ENCODE measurements at regions not wholly inside any gene's neighbourhood (a gene's known extent, or its start where the extent isn't known, plus 50 kb on each side); places are given as distances from the start of the nearest gene placed in this dataset.

DNA sequence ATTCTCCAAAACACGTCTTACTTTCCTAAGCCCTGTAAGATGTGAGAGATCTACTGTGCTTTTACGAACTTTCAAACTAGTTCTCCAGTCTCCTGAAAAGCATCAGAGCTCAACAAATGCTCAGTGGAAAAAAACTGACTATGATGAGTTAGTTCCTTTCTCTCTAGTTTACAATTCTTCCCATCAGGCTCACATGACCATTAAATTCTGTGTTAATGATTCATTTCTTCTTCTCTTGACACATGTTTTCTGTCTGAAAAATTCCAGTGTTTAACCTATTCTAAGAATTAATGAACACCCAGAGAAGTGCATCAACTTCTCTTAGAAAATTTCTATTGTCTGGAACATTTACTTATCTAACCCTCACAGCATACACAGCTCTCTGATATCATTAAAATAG lies 844.3 kb downstream of the SI start:
- TF ChIP-seq, protein P1, sequence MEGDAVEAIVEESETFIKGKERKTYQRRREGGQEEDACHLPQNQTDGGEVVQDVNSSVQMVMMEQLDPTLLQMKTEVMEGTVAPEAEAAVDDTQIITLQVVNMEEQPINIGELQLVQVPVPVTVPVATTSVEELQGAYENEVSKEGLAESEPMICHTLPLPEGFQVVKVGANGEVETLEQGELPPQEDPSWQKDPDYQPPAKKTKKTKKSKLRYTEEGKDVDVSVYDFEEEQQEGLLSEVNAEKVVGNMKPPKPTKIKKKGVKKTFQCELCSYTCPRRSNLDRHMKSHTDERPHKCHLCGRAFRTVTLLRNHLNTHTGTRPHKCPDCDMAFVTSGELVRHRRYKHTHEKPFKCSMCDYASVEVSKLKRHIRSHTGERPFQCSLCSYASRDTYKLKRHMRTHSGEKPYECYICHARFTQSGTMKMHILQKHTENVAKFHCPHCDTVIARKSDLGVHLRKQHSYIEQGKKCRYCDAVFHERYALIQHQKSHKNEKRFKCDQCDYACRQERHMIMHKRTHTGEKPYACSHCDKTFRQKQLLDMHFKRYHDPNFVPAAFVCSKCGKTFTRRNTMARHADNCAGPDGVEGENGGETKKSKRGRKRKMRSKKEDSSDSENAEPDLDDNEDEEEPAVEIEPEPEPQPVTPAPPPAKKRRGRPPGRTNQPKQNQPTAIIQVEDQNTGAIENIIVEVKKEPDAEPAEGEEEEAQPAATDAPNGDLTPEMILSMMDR (IDR thresholded peaks at IDR 0.05): no peak

DNA sequence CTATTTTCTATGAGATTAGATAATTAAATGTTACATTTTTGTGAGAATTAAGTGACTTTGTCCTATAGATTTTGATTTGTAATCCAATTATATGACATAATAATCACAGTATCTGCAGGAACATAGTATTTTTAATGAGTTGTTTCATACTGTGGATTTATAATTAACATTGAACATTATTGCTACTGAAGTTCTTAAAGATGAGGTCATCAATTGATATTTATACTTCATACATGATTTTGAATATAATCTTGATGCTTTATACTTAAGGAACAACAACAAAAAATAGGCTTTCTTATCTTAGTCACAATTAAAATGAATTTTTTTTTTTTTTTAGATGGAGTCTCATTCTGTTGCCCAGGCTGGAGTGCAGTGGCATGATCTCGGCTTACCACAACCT lies 846.6 kb downstream of the SI start:
- TF ChIP-seq, protein P1 (IDR thresholded peaks at IDR 0.05): no peak

DNA sequence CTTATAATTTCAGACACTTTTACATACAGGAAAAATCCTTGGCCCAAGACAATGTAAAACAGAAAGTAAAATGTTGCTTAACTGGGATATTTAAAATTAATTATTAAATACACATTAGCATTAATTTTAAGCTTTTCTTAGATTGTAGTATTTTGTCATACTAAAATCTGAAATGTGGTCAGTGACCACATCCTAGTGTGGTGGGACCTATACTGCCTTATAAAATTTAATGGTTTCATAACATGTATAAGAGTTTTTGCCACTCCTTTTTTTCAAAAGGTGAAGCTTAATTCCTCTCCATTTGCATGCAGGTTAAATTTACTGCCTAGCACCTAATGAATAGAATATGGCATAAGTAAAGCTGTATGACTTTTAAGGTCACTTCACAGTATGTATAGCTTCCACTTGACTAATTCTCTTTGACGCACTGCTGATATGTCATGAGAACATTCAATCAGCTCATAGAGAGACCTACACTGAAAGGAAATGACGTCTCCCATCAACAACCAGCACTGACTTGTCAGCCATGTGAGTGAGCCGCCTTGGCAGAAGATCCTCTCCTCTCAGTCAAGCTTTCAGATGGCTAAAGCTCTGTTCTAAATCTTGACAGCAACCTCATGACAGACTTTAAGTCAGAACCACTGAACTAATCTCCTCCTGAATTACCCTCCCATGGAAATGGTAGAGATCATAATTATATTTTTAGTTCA lies 847.8 kb downstream of the SI start:
- TF ChIP-seq, protein P1 (IDR thresholded peaks at IDR 0.05): no peak

DNA sequence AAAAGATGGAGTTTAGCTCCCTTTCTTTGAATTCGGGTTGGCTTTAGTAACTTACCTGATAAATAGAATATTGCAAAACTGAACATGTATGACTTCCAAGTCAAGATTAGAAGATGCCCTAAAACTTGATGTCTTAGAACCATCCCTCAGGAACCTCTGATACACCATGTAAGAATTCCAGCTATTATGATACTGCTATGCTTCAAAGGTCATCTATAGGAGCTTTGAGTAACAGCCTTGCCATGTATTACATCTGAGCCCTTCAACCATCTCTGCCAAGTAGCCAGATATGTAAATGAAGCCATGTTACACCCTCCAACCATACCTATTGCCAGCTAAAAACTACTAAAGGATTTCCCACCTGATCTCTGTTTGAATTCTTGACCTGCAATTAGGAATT lies 854.2 kb downstream of the SI start:
- TF ChIP-seq, protein P1 (IDR thresholded peaks at IDR 0.05): no peak

DNA sequence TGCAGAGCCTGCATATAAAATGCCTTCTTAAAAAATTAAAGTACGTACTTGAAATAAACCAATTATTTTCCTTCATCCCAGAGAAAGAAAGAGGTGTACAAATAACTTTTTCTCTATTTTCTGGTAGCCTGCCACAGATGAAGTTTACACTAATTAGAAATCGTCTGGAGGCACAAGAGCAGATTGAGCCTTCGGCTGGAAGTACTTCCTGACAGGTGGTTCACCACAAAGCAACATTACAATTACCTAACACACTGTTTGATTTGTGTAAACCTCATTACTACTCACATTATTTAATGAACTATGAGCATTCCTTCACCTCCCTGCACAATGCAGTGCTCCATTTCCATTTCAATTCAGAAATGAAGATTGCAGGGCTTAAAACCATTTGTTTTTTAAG lies 856.1 kb downstream of the SI start:
- TF ChIP-seq, protein P1 (IDR thresholded peaks at IDR 0.05): no peak

DNA sequence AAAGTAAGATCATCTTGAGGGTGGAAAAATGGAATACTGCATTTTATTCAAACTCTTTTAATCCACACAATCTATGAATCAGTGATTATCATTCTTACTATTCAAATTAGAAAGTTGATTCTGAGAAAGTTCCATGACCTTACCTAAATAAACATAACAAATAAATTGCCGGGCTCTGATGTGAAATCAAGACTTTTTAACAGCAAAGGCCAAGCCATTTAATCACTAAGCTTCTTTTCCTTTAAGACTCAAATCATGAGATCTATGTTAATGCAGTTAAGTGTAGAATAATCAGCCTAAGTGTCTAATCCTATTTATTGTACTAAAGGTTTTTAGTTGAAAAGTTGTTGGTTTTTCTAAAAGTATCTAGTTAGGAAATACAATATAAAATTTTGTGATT lies 857.0 kb downstream of the SI start:
- TF ChIP-seq, protein P1 (IDR thresholded peaks at IDR 0.05): no peak

DNA sequence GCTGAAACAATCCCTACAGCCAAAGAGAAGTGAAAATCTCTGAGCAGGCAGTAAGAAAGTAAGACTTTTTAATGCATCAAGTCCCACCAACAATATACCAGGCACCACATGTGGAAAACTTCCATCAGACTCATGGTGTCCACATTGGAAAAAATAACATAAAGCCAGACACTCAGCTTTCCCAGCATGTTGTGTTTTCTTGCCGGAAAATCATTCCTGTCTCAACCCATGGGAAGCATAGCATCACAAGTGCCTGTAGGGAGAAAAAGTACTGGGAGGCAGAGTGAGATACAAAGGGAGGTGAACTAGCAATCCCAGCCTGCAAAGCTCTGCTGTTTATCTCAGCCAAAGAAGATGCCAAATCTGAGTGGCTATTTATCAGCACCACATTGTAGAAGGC lies 868.9 kb downstream of the SI start:
- TF ChIP-seq, protein P1 (IDR thresholded peaks at IDR 0.05): no peak

DNA sequence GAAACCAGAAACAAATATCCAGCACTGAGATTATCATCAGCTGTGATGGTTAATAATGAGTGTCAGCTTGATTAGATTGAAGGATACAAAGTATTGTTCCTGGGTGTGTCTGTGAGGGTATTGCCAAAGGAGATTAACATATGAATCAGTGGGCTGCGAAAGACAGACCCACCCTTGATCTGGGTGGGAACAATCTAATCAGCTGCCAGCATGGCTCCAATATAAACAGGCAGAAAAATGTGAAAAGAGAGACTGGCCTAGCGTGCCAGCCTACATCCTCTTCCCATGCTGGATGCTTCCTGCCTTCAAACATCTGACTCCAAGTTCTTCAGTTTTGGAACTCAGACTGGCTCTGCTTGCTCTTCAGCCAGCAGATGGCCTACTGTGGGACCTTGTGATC lies 869.5 kb downstream of the SI start:
- TF ChIP-seq, protein P1 (IDR thresholded peaks at IDR 0.05): no peak
